AG04450 (cell line): ENCODE measurements at regions not wholly inside any gene's neighbourhood (a gene's known extent, or its start where the extent isn't known, plus 50 kb on each side); places are given as distances from the start of the nearest gene placed in this dataset.

Experiments
- CTCF ChIA-PET: fragments of 300-600, 350-600 bp; formaldehyde crosslinking; extraction: SDS; loops from one replicate; lab custom pipeline; 2022; ENCODE audit warnings: antibody characterized with exemption, inconsistent platforms; lab: Charles Lee
- POLR2A ChIA-PET: fragments of 350-600 bp; formaldehyde crosslinking; extraction: SDS; loops from one replicate; lab custom pipeline; 2021; ENCODE audit warnings: antibody characterized with exemption, inconsistent platforms; lab: Yijun Ruan, JAX
- DNase-seq: peaks from one replicate; pipeline ENCODE4 v3.0.0-alpha.2; 2011; ENCODE audit warnings: low read depth, low spot score
- H3K27ac ChIP-seq: one replicate; pipeline ENCODE4 v1.5.1; 2012; ENCODE audit warnings: low read depth, low read length, control low read depth
- H3K27me3 ChIP-seq: one replicate; pipeline ENCODE4 v1.6.0; 2012; ENCODE audit warnings: low read length; ENCODE audit not compliant: control insufficient read depth, insufficient read depth
- H3K4me3 ChIP-seq: 2 replicates; pipeline ENCODE4 v1.5.1; 2011; ENCODE audit warnings: mild to moderate bottlenecking, low read depth, low read length, control low read depth
- H3K9me3 ChIP-seq: 2 replicates; pipeline ENCODE4 v1.5.1; 2012; ENCODE audit warnings: low read length; ENCODE audit not compliant: control insufficient read depth, insufficient read depth
- CTCF ChIP-seq: IDR thresholded peaks from 2 replicates; pipeline ENCODE4 v1.5.1; 2011; ENCODE audit warnings: low read depth, low read length, control low read depth, inconsistent platforms

- Histone ChIP-seq H3K27ac (no peak overlapping the region), H3K4me3 (no peak overlapping the region), H3K27me3 (no peaks in the 10 kb centered on the region), H3K9me3 (no peaks in the 10 kb centered on the region)
- TF ChIP-seq CTCF = no peak
- CTCF ChIA-PET = interaction anchor here (1.3 kb wide), 1 partner anchor 24 kb away, joined by 5 read pairs; no protein-coding TSS in a partner anchor
- POLR2A ChIA-PET = no interaction called here
- no peak for DNase-seq
Measured at GRCh38 chr15:37788330-37788729, 146.1 kb upstream of the TMCO5A start.

DNA sequence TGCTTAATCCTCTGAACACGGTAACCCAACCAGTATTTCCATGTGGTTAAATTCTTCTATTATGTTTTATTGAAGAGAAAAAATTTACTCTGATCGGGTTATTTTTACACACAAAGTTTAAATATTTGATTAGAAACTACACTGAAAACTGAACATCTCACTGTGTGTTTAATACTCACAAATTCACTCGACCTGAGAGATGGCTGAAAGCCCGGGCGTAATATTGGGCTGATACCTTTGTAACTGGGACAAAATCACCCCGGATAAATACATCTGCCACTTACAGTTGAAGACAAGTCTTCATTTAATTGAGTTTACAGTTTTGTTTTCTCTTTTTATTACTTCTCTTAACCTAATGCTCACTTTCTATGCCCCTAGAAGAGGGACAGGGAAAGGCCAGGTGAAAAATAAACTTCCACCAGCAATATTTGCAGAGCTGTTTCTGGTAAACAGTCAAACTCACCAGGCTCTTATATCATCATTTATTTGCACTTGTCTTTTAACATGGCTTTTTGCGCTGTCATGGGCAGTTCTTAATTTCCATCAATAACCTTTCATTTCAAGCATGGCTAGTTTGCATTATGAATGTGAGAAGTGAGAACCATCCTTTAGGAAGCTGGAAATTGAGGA is 145.6 kb upstream of the TMCO5A start:
- POLR2A ChIA-PET = no interaction called here
- H3K27ac ChIP-seq = no peak overlapping the region
- TF ChIP-seq CTCF = no peak
- DNase-seq = no peak
- H3K4me3 ChIP-seq = no peak overlapping the region
- CTCF ChIA-PET = interaction anchor here (1.0 kb wide), 1 partner anchor 25 kb away, joined by 3 read pairs; no protein-coding TSS in a partner anchor
- no peaks in the 10 kb centered on the region for H3K9me3 ChIP-seq
- no peaks in the 10 kb centered on the region for H3K27me3 ChIP-seq

- POLR2A ChIA-PET = no interaction called here
- no peak overlapping the region for H3K4me3 ChIP-seq
- no peaks in the 10 kb centered on the region for H3K27me3 ChIP-seq
- CTCF ChIA-PET = interaction anchor here (1.0 kb wide), 1 partner anchor 25 kb away, joined by 3 read pairs; no protein-coding TSS in a partner anchor
- H3K9me3 ChIP-seq = no peaks in the 10 kb centered on the region
- H3K27ac ChIP-seq = no peak overlapping the region
- no peak for DNase-seq
- TF ChIP-seq CTCF = no peak
Measured at GRCh38 chr15:37789397-37789786, 145.0 kb upstream of the TMCO5A start.

DNA sequence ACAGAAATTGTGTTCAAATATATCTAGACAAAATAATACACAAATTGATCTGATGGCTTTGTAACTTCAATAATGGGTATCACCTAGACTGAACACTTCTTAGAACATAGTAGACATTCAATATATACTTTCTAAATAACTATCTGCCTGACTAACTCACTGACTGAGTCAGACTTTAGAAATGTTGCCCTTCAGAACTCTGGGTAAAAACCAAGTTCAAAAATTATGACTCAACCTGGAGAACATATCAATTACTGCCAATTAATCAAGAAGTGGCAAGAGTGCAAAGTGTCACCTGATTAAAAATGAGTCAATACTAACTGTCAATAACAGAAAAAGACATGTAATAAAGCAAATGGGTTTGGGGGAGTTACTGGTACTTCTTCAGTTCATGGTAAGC is 144.6 kb upstream of the TMCO5A start:
- CTCF ChIA-PET = interaction anchor here (1.0 kb wide), 1 partner anchor 26 kb away, joined by 3 read pairs; no protein-coding TSS in a partner anchor
- H3K27me3 ChIP-seq = no peaks in the 10 kb centered on the region
- H3K9me3 ChIP-seq = no peaks in the 10 kb centered on the region
- peak; percentile 18 for DNase-seq
- no peak overlapping the region for H3K4me3 ChIP-seq
- POLR2A ChIA-PET = no interaction called here
- no peak overlapping the region for H3K27ac ChIP-seq
- no peak for TF ChIP-seq CTCF

- Histone ChIP-seq H3K9me3 (no peaks in the 10 kb centered on the region), H3K4me3 (no peak overlapping the region), H3K27me3 (no peaks in the 10 kb centered on the region), H3K27ac (no peak overlapping the region)
- CTCF ChIA-PET = interaction anchor here (2.3 kb wide), 1 partner anchor 28 kb away, joined by 7 read pairs; no protein-coding TSS in a partner anchor
- POLR2A ChIA-PET = no interaction called here
- no peak for TF ChIP-seq CTCF
- DNase-seq = no peak
Measured at GRCh38 chr15:37791693-37792092, 142.7 kb upstream of the TMCO5A start.
